ENCODE measurements at regions not wholly inside any gene's neighbourhood (a gene's known extent, or its start where the extent isn't known, plus 50 kb on each side); places are given as distances from the start of the nearest gene placed in this dataset.

GRCh38 chr7:17248527-17248926, 49.9 kb upstream of the AHR start:
- ChIA-PET POLR2A (no interaction called here), CTCF (interaction anchor here (1.3 kb wide), 1 partner anchor 8 kb away, joined by 3 read pairs; no protein-coding TSS in a partner anchor)
- Histone ChIP-seq H3K4me2 (peak overlapping the region; percentile 29; the same call in 1 of the 3 replicates), H3K4me1 (peaks cover 11% of the 10 kb centered on the region; the same call in 2 of the 3 replicates), H3K4me3 (no peak overlapping the region), H3K9me3 (no peaks in the 10 kb centered on the region), H3K27ac (no peak overlapping the region)
- FAIRE-seq (no peak), ATAC-seq (no peak), DNase-seq (ENCODE audit: low read depth in 1 of 2, low spot score in 1 of 2) (no peak)
- 52% methylated on average over 2 of the region's 2 CpGs for WGBS (ENCODE audit: missing lambda C conversion rate)
- TF ChIP-seq MYC (IDR thresholded peaks at IDR 0.05; ENCODE audit: borderline replicate concordance, low read length) = no peak
- no peak for TF ChIP-seq RFX5 (IDR thresholded peaks at IDR 0.05)
- TF ChIP-seq KDM5A (IDR thresholded peaks at IDR 0.05) = no peak
- TF ChIP-seq REST (IDR thresholded peaks at IDR 0.05) = no peak
- TF ChIP-seq CEBPB (IDR thresholded peaks at IDR 0.05) = no peak
- TF ChIP-seq PHF8 (IDR thresholded peaks at IDR 0.05; ENCODE audit: borderline replicate concordance, low read depth) = no peak
- TF ChIP-seq BCL3 (IDR thresholded peaks at IDR 0.05) = no peak
- TF ChIP-seq FOSL2 (IDR thresholded peaks at IDR 0.05) = no peak
- no peak for TF ChIP-seq FOSL2 (CRISPR knock-in tag; IDR thresholded peaks at IDR 0.05)
- TF ChIP-seq HEYL (CRISPR knock-in tag; IDR thresholded peaks at IDR 0.05) = no peak
- TF ChIP-seq TP53 (CRISPR knock-in tag; IDR thresholded peaks at IDR 0.05) = no peak
- no peak for TF ChIP-seq SREBF2 (IDR thresholded peaks at IDR 0.05)
- TF ChIP-seq USF2 (IDR thresholded peaks at IDR 0.05) = no peak
- no peak for TF ChIP-seq TFCP2L1 (CRISPR knock-in tag; IDR thresholded peaks at IDR 0.05)
- TF ChIP-seq MAFK (IDR thresholded peaks at IDR 0.05; ENCODE audit: partially characterized antibody) = no peak
- no peak for TF ChIP-seq EHMT2 (IDR thresholded peaks at IDR 0.05; ENCODE audit: low read depth)
- no peak for TF ChIP-seq HDAC2 (IDR thresholded peaks at IDR 0.05)
- no peak for TF ChIP-seq NFE2L2 (conservative IDR thresholded peaks at IDR 0.05; ENCODE audit: low read length)
- no peak for TF ChIP-seq FOSB (CRISPR knock-in tag; IDR thresholded peaks at IDR 0.05)
- no peak for TF ChIP-seq POLR2A (IDR thresholded peaks at IDR 0.05; ENCODE audit: low read length)

Small RNA genes lying in the stretch of these regions (small RNA-seq; reads per million reads assigned to genes)
- gene RF00017 = 0 reads per million in 6 experiments
